HepG2 (cell line): ENCODE measurements at regions not wholly inside any gene's neighbourhood (a gene's known extent, or its start where the extent isn't known, plus 50 kb on each side); places are given as distances from the start of the nearest gene placed in this dataset.

Experiments used
- ATAC-seq: fragments of 200-7000 bp; cut with Tn5 transposase; 3 replicates; pipeline ENCODE4 v1.9.1; 2020; ENCODE audit warnings: mild to moderate bottlenecking, moderate library complexity
- BruUV-seq: library from RNA; stranded (reverse); fragments of 400-500 nt; replicated peaks from 2 replicates; lab custom pipeline; 2021; lab: Mats Ljungman, UMichigan
- CTCF ChIA-PET: fragments of 300-600 bp; formaldehyde crosslinking; extraction: SDS; loops from one replicate; lab custom pipeline; 2021; ENCODE audit warnings: low total read pairs, inconsistent platforms, low intra/inter-chr PET ratio; lab: Yijun Ruan, JAX
- POLR2A ChIA-PET: fragments of 350-600 bp; sonication (Branson Sonifier 250); formaldehyde crosslinking; loops from one replicate; lab custom pipeline; 2020; ENCODE audit warnings: antibody characterized with exemption, inconsistent platforms; lab: Yijun Ruan, JAX
- DNase-seq: peaks from one replicate; pipeline ENCODE4 v3.0.0-alpha.2; 2015; ENCODE audit warnings: low spot score
- FAIRE-seq: peaks from 3 replicates; lab custom pipeline; 2011; peaks lifted over from hg19 to GRCh38; lab: Jason Lieb, UNC
- H2AFZ ChIP-seq: one replicate; pipeline ENCODE4 v1.6.1; 2011; ENCODE audit warnings: low read length, inconsistent platforms
- H3K27ac ChIP-seq: fragments of 300-600 bp; 3 replicates; pipeline ENCODE4 v1.8.0; 2011; ENCODE audit warnings: mixed run types, mild to moderate bottlenecking, mixed read lengths, low read length, inconsistent platforms; ENCODE audit not compliant: insufficient read depth; ENCODE audit errors: extremely low read length
- H3K27me3 ChIP-seq, 2 experiments: fragments of 200-600 bp in 1 of 2; 2 replicates in 1 of 2; 3 replicates in 1 of 2; pipeline versions ENCODE4 v1.6.0 to v1.8.0; 2011; ENCODE audit warnings: low read length in 2 of 2, mild to moderate bottlenecking in 2 of 2, moderate library complexity in 2 of 2, inconsistent platforms in 1 of 2; ENCODE audit not compliant: insufficient read depth in 2 of 2, control insufficient read depth in 1 of 2
- H3K36me3 ChIP-seq, 2 experiments: fragments of 200-600 bp in 1 of 2; replicated peaks in 1 of 2; 2 replicates in 1 of 2; 3 replicates in 1 of 2; pipeline versions ENCODE4 v1.5.1 to v1.8.0; 2011; ENCODE audit warnings: low read length in 2 of 2, inconsistent platforms in 1 of 2; ENCODE audit not compliant: insufficient read depth in 2 of 2, control insufficient read depth in 1 of 2
- H3K4me1 ChIP-seq: 2 replicates; pipeline ENCODE4 v1.5.1; 2012; ENCODE audit warnings: low read length, inconsistent platforms; ENCODE audit not compliant: insufficient read depth
- H3K4me2 ChIP-seq: 2 replicates; pipeline ENCODE4 v1.6.0; 2011; ENCODE audit warnings: low read depth, low read length, inconsistent platforms
- H3K4me3 ChIP-seq, 3 experiments: fragments of 200-600 bp in 1 of 3; sonication (generic), shearing (Covaris generic) in 1 of 3; replicated peaks in 1 of 3; 2 replicates each; pipeline ENCODE4 v1.5.1; 2011 to 2016; ENCODE audit warnings: low read length in 3 of 3, inconsistent platforms in 2 of 3, low read depth in 2 of 3, mild to moderate bottlenecking in 2 of 3, control low read depth in 1 of 3, mixed read lengths in 1 of 3; ENCODE audit not compliant: insufficient read depth in 1 of 3
- H3K79me2 ChIP-seq: one replicate; pipeline ENCODE4 v1.6.1; 2011; ENCODE audit warnings: low read length, inconsistent platforms; ENCODE audit not compliant: insufficient read depth
- H3K9ac ChIP-seq: 2 replicates; pipeline ENCODE4 v1.6.0; 2011; ENCODE audit warnings: mild to moderate bottlenecking, low read depth, low read length, inconsistent platforms; ENCODE audit not compliant: insufficient read depth
- H3K9me3 ChIP-seq: 2 replicates; pipeline ENCODE4 v1.5.1; 2012; ENCODE audit warnings: mild to moderate bottlenecking, low read length
- H4K20me1 ChIP-seq: 2 replicates; pipeline ENCODE4 v1.6.0; 2011; ENCODE audit warnings: inconsistent platforms, mild to moderate bottlenecking, low read length, moderate library complexity; ENCODE audit not compliant: insufficient read depth
- CEBPB ChIP-seq: IDR thresholded peaks from 2 replicates; pipeline ENCODE4 v1.6.1; 2011; ENCODE audit warnings: low read depth, low read length, improper control_type of control experiment, borderline replicate concordance
- HBP1 ChIP-seq: IDR thresholded peaks from 2 replicates; pipeline ENCODE4 v1.6.1; 2016; ENCODE audit warnings: low read depth, control low read depth
- MAFG ChIP-seq: sonication (generic); formaldehyde crosslinking; IDR thresholded peaks from 2 replicates; pipeline ENCODE4 v1.5.1; 2020; ENCODE audit warnings: mild to moderate bottlenecking, missing genetic modification reagents
- MAZ ChIP-seq, 2 experiments: sonication (generic) in 1 of 2; formaldehyde crosslinking in 1 of 2; IDR thresholded peaks; 2 replicates each; pipeline versions ENCODE4 v1.5.0 to v1.6.1; 2012 to 2020; ENCODE audit warnings: low read depth in 2 of 2, mild to moderate bottlenecking in 2 of 2, borderline replicate concordance in 1 of 2, improper control_type of control experiment in 1 of 2, low read length in 1 of 2, missing genetic modification reagents in 1 of 2, moderate library complexity in 1 of 2
- NR0B2 ChIP-seq: sonication (generic); formaldehyde crosslinking; IDR thresholded peaks from 2 replicates; pipeline ENCODE4 v1.4.0; 2020; ENCODE audit warnings: mild to moderate bottlenecking, missing genetic modification reagents
- PHB2 ChIP-seq: fragments of 450-650 bp; IDR thresholded peaks from 2 replicates; pipeline ENCODE4 v1.6.1; 2018; ENCODE audit not compliant: partially characterized antibody
- SAP130 ChIP-seq: IDR thresholded peaks from 2 replicates; pipeline ENCODE4 v1.6.1; 2016; ENCODE audit warnings: low read depth
- ZBTB34 ChIP-seq: sonication (generic); formaldehyde crosslinking; IDR thresholded peaks from 2 replicates; pipeline ENCODE4 v1.8.0; 2022; ENCODE audit warnings: mild to moderate bottlenecking, missing genetic modification reagents
- ZMAT5 ChIP-seq: sonication (generic); formaldehyde crosslinking; IDR thresholded peaks from 2 replicates; pipeline ENCODE4 v1.5.0; 2020; ENCODE audit warnings: mild to moderate bottlenecking, low read depth, missing genetic modification reagents, borderline replicate concordance
- ZNF24 ChIP-seq: fragments of 450-650 bp; IDR thresholded peaks from 2 replicates; pipeline ENCODE4 v1.6.1; 2017; ENCODE audit warnings: antibody characterized with exemption, mild to moderate bottlenecking
- ZNF512 ChIP-seq: sonication (generic); formaldehyde crosslinking; IDR thresholded peaks from 2 replicates; pipeline ENCODE4 v1.4.0; 2020; ENCODE audit warnings: mild to moderate bottlenecking, missing genetic modification reagents
- ZNF557 ChIP-seq: sonication (generic); formaldehyde crosslinking; IDR thresholded peaks from 2 replicates; pipeline ENCODE4 v1.4.0; 2020; ENCODE audit warnings: missing genetic modification reagents
- ZNF605 ChIP-seq: sonication (generic); formaldehyde crosslinking; IDR thresholded peaks from 2 replicates; pipeline ENCODE4 v1.8.0; 2022; ENCODE audit warnings: mild to moderate bottlenecking, missing genetic modification reagents
- ZNF772 ChIP-seq: sonication (generic); formaldehyde crosslinking; IDR thresholded peaks from 2 replicates; pipeline ENCODE4 v1.5.0; 2020; ENCODE audit warnings: mild to moderate bottlenecking, missing genetic modification reagents
- ZNF782 ChIP-seq: sonication (generic); formaldehyde crosslinking; IDR thresholded peaks from 2 replicates; pipeline ENCODE4 v1.4.0; 2020; ENCODE audit warnings: missing genetic modification reagents, mild to moderate bottlenecking, borderline replicate concordance
- WGBS: methylation state at CpG from one replicate; pipeline ENCODE4 v1.1.6; 2017; ENCODE audit warnings: low lambda C conversion rate; 5-methylcytosine and 5-hydroxymethylcytosine counted together
- in situ Hi-C: cut with HindIII; loops from 2 replicates; pipeline ENCODE4 v1.10.0; 2017; ENCODE audit warnings: low pct_unique_long_range_greater_than_20kb; ENCODE audit not compliant: extremely low pct_ligation_motif_present
- intact Hi-C: fragments of 100-400 bp; cut with micrococcal nuclease; formaldehyde crosslinking; loops from one replicate; pipeline ENCODE4 v1.10.0; 2022; ENCODE audit not compliant: unreplicated experiment

GRCh38 chr13:68850160-68850559 lies 1257.5 kb upstream of the ATXN8OS start (continued):
- no peak for TF ChIP-seq ZNF24

GRCh38 chr13:68846663-68847062 lies 1261.0 kb upstream of the ATXN8OS start:
- 0% methylated on average over 1 of the region's 1 CpG for WGBS
- Histone ChIP-seq H3K4me3 (no peak overlapping the region), H4K20me1 (no peaks in the 10 kb centered on the region), H3K27me3 (no peaks in the 10 kb centered on the region), H3K4me1 (no peaks in the 10 kb centered on the region), H3K79me2 (no peaks in the 10 kb centered on the region), H3K27ac (no peak overlapping the region), H3K36me3 (no peaks in the 10 kb centered on the region), H3K9ac (no peak overlapping the region), H3K9me3 (peaks cover 8% of the 10 kb centered on the region; the same call in 1 of the 2 replicates), H3K4me2 (no peak overlapping the region), H2AFZ (no peak overlapping the region)
- ATAC-seq (no peak), FAIRE-seq (no peak), DNase-seq (no peak)
- BruUV-seq: no TSS peak
- intact Hi-C loops (no loop called here), in situ Hi-C loops (no loop called here)
- ChIA-PET POLR2A (no interaction called here), CTCF (no interaction called here)
- no peak for TF ChIP-seq ZMAT5 (CRISPR knock-in tag)
- TF ChIP-seq SAP130 (CRISPR knock-in tag): no peak
- TF ChIP-seq NR0B2 (CRISPR knock-in tag): no peak
- no peak for TF ChIP-seq ZNF772
- no peak for TF ChIP-seq ZNF605
- no peak for TF ChIP-seq ZBTB34 (CRISPR knock-in tag)
- TF ChIP-seq PHB2: no peak
- no peak for TF ChIP-seq CEBPB
- TF ChIP-seq MAFG: no peak
- TF ChIP-seq MAZ (IDR thresholded peaks at IDR 0.05; ENCODE audit: borderline replicate concordance, low read depth, low read length): no peak
- no peak for TF ChIP-seq MAZ (CRISPR knock-in tag; IDR thresholded peaks at IDR 0.05; ENCODE audit: low read depth)
- TF ChIP-seq ZNF512 (CRISPR knock-in tag): no peak
- TF ChIP-seq HBP1 (CRISPR knock-in tag): no peak
- TF ChIP-seq ZNF782 (CRISPR knock-in tag): no peak
- TF ChIP-seq ZNF557 (CRISPR knock-in tag): no peak
